ENCODE measurements at regions not wholly inside any gene's neighbourhood (a gene's known extent, or its start where the extent isn't known, plus 50 kb on each side); places are given as distances from the start of the nearest gene placed in this dataset.

GRCh38 chr5:60260658-60261057 is 367.1 kb upstream of the PDE4D start:
- no peak overlapping the region for H2BK12ac ChIP-seq (ENCODE audit: low read length in 2 of 2)
- H3K9me3 ChIP-seq (ENCODE audit: control insufficient read depth, low read length): no peaks in the 10 kb centered on the region
- no peak overlapping the region for H3K9ac ChIP-seq (ENCODE audit: low read length)
- no peak overlapping the region for H3K27ac ChIP-seq (ENCODE audit: low read length, poor library complexity, severe bottlenecking)
- no peaks in the 10 kb centered on the region for H3K36me3 ChIP-seq (ENCODE audit: control insufficient read depth in 1 of 2, insufficient read depth in 2 of 2, low read depth in 1 of 2, low read length in 2 of 2)
- peak; percentile 2 for DNase-seq
- H2BK15ac ChIP-seq (ENCODE audit: low read depth, poor library complexity, severe bottlenecking): no peak overlapping the region
- no peaks in the 10 kb centered on the region for H3K79me1 ChIP-seq (replicated peaks; ENCODE audit: low read length, poor library complexity, severe bottlenecking)
- H2AFZ ChIP-seq (ENCODE audit: low read depth, low read length): no peak overlapping the region
- no peak overlapping the region for H3K14ac ChIP-seq (ENCODE audit: low read length in 2 of 2)
- H3K4me1 ChIP-seq (ENCODE audit: control insufficient read depth, insufficient read depth, low read depth, low read length): no peaks in the 10 kb centered on the region
- H3K27me3 ChIP-seq (ENCODE audit: control insufficient read depth in 1 of 2, insufficient read depth in 1 of 2, low read length in 2 of 2): no peaks in the 10 kb centered on the region
- H3K4ac ChIP-seq (ENCODE audit: low read depth in 1 of 2, low read length in 2 of 2): no peak overlapping the region
- no peak overlapping the region for H4K8ac ChIP-seq (ENCODE audit: low read length)
- no peak overlapping the region for H3K4me3 ChIP-seq (ENCODE audit: insufficient read depth in 1 of 2, low read depth in 1 of 2, low read length in 2 of 2)
- no peak overlapping the region for H3K23ac ChIP-seq (ENCODE audit: low read length in 2 of 2)
- WGBS: no CpG with 5 or more reads among the region's 1 CpG
- no peak overlapping the region for H3K18ac ChIP-seq (ENCODE audit: low read depth in 1 of 2, low read length in 2 of 2)
- no peak overlapping the region for H2AK5ac ChIP-seq (ENCODE audit: low read length, severe bottlenecking)
- H2BK5ac ChIP-seq (ENCODE audit: low read depth, low read length, poor library complexity, severe bottlenecking): no peak overlapping the region
- no peak overlapping the region for H2BK120ac ChIP-seq (ENCODE audit: low read depth, low read length)
- no peak overlapping the region for H4K91ac ChIP-seq (ENCODE audit: low read length)
- no peak overlapping the region for H3K4me2 ChIP-seq (ENCODE audit: low read length, poor library complexity, severe bottlenecking)

GRCh38 chr5:60259730-60260129 is 366.2 kb upstream of the PDE4D start:
- 79% methylated on average over 3 of the region's 3 CpGs for WGBS
- H3K4me1 ChIP-seq (ENCODE audit: control insufficient read depth, insufficient read depth, low read depth, low read length): no peaks in the 10 kb centered on the region
- H2AFZ ChIP-seq (ENCODE audit: low read depth, low read length): no peak overlapping the region
- no peak overlapping the region for H2BK15ac ChIP-seq (ENCODE audit: low read depth, poor library complexity, severe bottlenecking)
- no peaks in the 10 kb centered on the region for H3K27me3 ChIP-seq (ENCODE audit: control insufficient read depth in 1 of 2, insufficient read depth in 1 of 2, low read length in 2 of 2)
- H2BK5ac ChIP-seq (ENCODE audit: low read depth, low read length, poor library complexity, severe bottlenecking): no peak overlapping the region
- no peak overlapping the region for H3K27ac ChIP-seq (ENCODE audit: low read length, poor library complexity, severe bottlenecking)
- H3K4me3 ChIP-seq (ENCODE audit: insufficient read depth in 1 of 2, low read depth in 1 of 2, low read length in 2 of 2): no peak overlapping the region
- H2AK5ac ChIP-seq (ENCODE audit: low read length, severe bottlenecking): no peak overlapping the region
- no peak overlapping the region for H3K4me2 ChIP-seq (ENCODE audit: low read length, poor library complexity, severe bottlenecking)
- H3K36me3 ChIP-seq (ENCODE audit: control insufficient read depth in 1 of 2, insufficient read depth in 2 of 2, low read depth in 1 of 2, low read length in 2 of 2): no peaks in the 10 kb centered on the region
- no peak overlapping the region for H2BK12ac ChIP-seq (ENCODE audit: low read length in 2 of 2)
- no peak overlapping the region for H4K8ac ChIP-seq (ENCODE audit: low read length)
- no peak overlapping the region for H3K14ac ChIP-seq (ENCODE audit: low read length in 2 of 2)
- no peaks in the 10 kb centered on the region for H3K9me3 ChIP-seq (ENCODE audit: control insufficient read depth, low read length)
- H3K18ac ChIP-seq (ENCODE audit: low read depth in 1 of 2, low read length in 2 of 2): no peak overlapping the region
- DNase-seq: no peak
- no peak overlapping the region for H3K9ac ChIP-seq (ENCODE audit: low read length)
- H2BK120ac ChIP-seq (ENCODE audit: low read depth, low read length): no peak overlapping the region
- H3K23ac ChIP-seq (ENCODE audit: low read length in 2 of 2): no peak overlapping the region
- no peaks in the 10 kb centered on the region for H3K79me1 ChIP-seq (replicated peaks; ENCODE audit: low read length, poor library complexity, severe bottlenecking)
- H4K91ac ChIP-seq (ENCODE audit: low read length): no peak overlapping the region
- no peak overlapping the region for H3K4ac ChIP-seq (ENCODE audit: low read depth in 1 of 2, low read length in 2 of 2)

- no peak for DNase-seq
- H2AK5ac ChIP-seq (ENCODE audit: low read length, severe bottlenecking): no peak overlapping the region
- no peak overlapping the region for H3K18ac ChIP-seq (ENCODE audit: low read depth in 1 of 2, low read length in 2 of 2)
- H4K91ac ChIP-seq (ENCODE audit: low read length): no peak overlapping the region
- H3K14ac ChIP-seq (ENCODE audit: low read length in 2 of 2): no peak overlapping the region
- no peaks in the 10 kb centered on the region for H3K9me3 ChIP-seq (ENCODE audit: control insufficient read depth, low read length)
- H3K79me1 ChIP-seq (replicated peaks; ENCODE audit: low read length, poor library complexity, severe bottlenecking): no peaks in the 10 kb centered on the region
- H4K8ac ChIP-seq (ENCODE audit: low read length): no peak overlapping the region
- no peak overlapping the region for H3K27ac ChIP-seq (ENCODE audit: low read length, poor library complexity, severe bottlenecking)
- no peaks in the 10 kb centered on the region for H3K27me3 ChIP-seq (ENCODE audit: control insufficient read depth in 1 of 2, insufficient read depth in 1 of 2, low read length in 2 of 2)
- no peak overlapping the region for H2BK5ac ChIP-seq (ENCODE audit: low read depth, low read length, poor library complexity, severe bottlenecking)
- H3K36me3 ChIP-seq (ENCODE audit: control insufficient read depth in 1 of 2, insufficient read depth in 2 of 2, low read depth in 1 of 2, low read length in 2 of 2): no peaks in the 10 kb centered on the region
- H3K4me1 ChIP-seq (ENCODE audit: control insufficient read depth, insufficient read depth, low read depth, low read length): no peaks in the 10 kb centered on the region
- H2AFZ ChIP-seq (ENCODE audit: low read depth, low read length): no peak overlapping the region
- WGBS: 82% methylated on average over 5 of the region's 5 CpGs
- H2BK12ac ChIP-seq (ENCODE audit: low read length in 2 of 2): no peak overlapping the region
- H3K4me2 ChIP-seq (ENCODE audit: low read length, poor library complexity, severe bottlenecking): no peak overlapping the region
- H3K9ac ChIP-seq (ENCODE audit: low read length): no peak overlapping the region
- no peak overlapping the region for H3K23ac ChIP-seq (ENCODE audit: low read length in 2 of 2)
- H2BK15ac ChIP-seq (ENCODE audit: low read depth, poor library complexity, severe bottlenecking): no peak overlapping the region
- no peak overlapping the region for H3K4me3 ChIP-seq (ENCODE audit: insufficient read depth in 1 of 2, low read depth in 1 of 2, low read length in 2 of 2)
- H3K4ac ChIP-seq (ENCODE audit: low read depth in 1 of 2, low read length in 2 of 2): no peak overlapping the region
- H2BK120ac ChIP-seq (ENCODE audit: low read depth, low read length): no peak overlapping the region
Observed at GRCh38 chr5:60257596-60258271, 364.2 kb upstream of the PDE4D start.

GRCh38 chr5:60256546-60256945 is 363.0 kb upstream of the PDE4D start:
- Histone ChIP-seq H3K9ac (ENCODE audit: low read length) (no peak overlapping the region), H3K18ac (ENCODE audit: low read depth in 1 of 2, low read length in 2 of 2) (no peak overlapping the region), H3K4ac (ENCODE audit: low read depth in 1 of 2, low read length in 2 of 2) (no peak overlapping the region), H2AK5ac (ENCODE audit: low read length, severe bottlenecking) (no peak overlapping the region), H2BK15ac (ENCODE audit: low read depth, poor library complexity, severe bottlenecking) (no peak overlapping the region), H2BK12ac (ENCODE audit: low read length in 2 of 2) (no peak overlapping the region), H3K9me3 (ENCODE audit: control insufficient read depth, low read length) (no peaks in the 10 kb centered on the region), H3K4me2 (ENCODE audit: low read length, poor library complexity, severe bottlenecking) (no peak overlapping the region), H3K23ac (ENCODE audit: low read length in 2 of 2) (no peak overlapping the region), H4K8ac (ENCODE audit: low read length) (no peak overlapping the region), H2BK5ac (ENCODE audit: low read depth, low read length, poor library complexity, severe bottlenecking) (no peak overlapping the region), H3K4me1 (ENCODE audit: control insufficient read depth, insufficient read depth, low read depth, low read length) (no peaks in the 10 kb centered on the region), H3K36me3 (ENCODE audit: control insufficient read depth in 1 of 2, insufficient read depth in 2 of 2, low read depth in 1 of 2, low read length in 2 of 2) (no peaks in the 10 kb centered on the region), H4K91ac (ENCODE audit: low read length) (no peak overlapping the region), H3K4me3 (ENCODE audit: insufficient read depth in 1 of 2, low read depth in 1 of 2, low read length in 2 of 2) (no peak overlapping the region), H3K79me1 (replicated peaks; ENCODE audit: low read length, poor library complexity, severe bottlenecking) (no peaks in the 10 kb centered on the region), H2BK120ac (ENCODE audit: low read depth, low read length) (no peak overlapping the region), H3K14ac (ENCODE audit: low read length in 2 of 2) (no peak overlapping the region), H3K27me3 (ENCODE audit: control insufficient read depth in 1 of 2, insufficient read depth in 1 of 2, low read length in 2 of 2) (no peaks in the 10 kb centered on the region), H2AFZ (ENCODE audit: low read depth, low read length) (no peak overlapping the region), H3K27ac (ENCODE audit: low read length, poor library complexity, severe bottlenecking) (no peak overlapping the region)
- 100% methylated on average over 1 of the region's 2 CpGs for WGBS
- DNase-seq: no peak
